Inferior parietal cortex (tissue), 1 donor: ENCODE measurements at regions not wholly inside any gene's neighbourhood (a gene's known extent, or its start where the extent isn't known, plus 50 kb on each side); places are given as distances from the start of the nearest gene placed in this dataset.
"Not testable (repeated sequence)": the region's sequence is repeated elsewhere in the genome, so short reads cannot be mapped to it uniquely, and the experiment has no call there.

Source experiments
- DNase-seq: peaks from one replicate; pipeline ENCODE4 v3.0.0-alpha.2; 2016; ENCODE audit errors: extremely low spot score

- DNase-seq, result no peak
Observed at GRCh38 chr5:92041206-92041605, 658.1 kb upstream of the ARRDC3 start.

- not testable (repeated sequence) for DNase-seq
Observed at GRCh38 chr5:92029792-92030191, 646.7 kb upstream of the ARRDC3 start.

GRCh38 chr5:92023555-92023954 is 640.4 kb upstream of the ARRDC3 start:
- no peak for DNase-seq

GRCh38 chr5:92023141-92023471 is 640.0 kb upstream of the ARRDC3 start:
- no peak for DNase-seq

GRCh38 chr5:92022415-92023140 is 639.5 kb upstream of the ARRDC3 start:
- DNase-seq, result no peak

- no peak for DNase-seq
Observed at GRCh38 chr5:92019376-92019990, 636.4 kb upstream of the ARRDC3 start.

- DNase-seq, result no peak
Observed at GRCh38 chr5:92017776-92018175, 634.7 kb upstream of the ARRDC3 start.

- not testable (repeated sequence) for DNase-seq
Observed at GRCh38 chr5:92011845-92012244, 628.7 kb upstream of the ARRDC3 start.

- DNase-seq, result no peak
Observed at GRCh38 chr5:92003806-92004205, 620.7 kb upstream of the ARRDC3 start.

GRCh38 chr5:92002721-92003274 is 619.7 kb upstream of the ARRDC3 start:
- no peak for DNase-seq

- DNase-seq, result no peak
Observed at GRCh38 chr5:91998774-91999173, 615.7 kb upstream of the ARRDC3 start.

- no peak for DNase-seq
Observed at GRCh38 chr5:91983869-91984268, 600.8 kb upstream of the ARRDC3 start.

- DNase-seq, result no peak
Observed at GRCh38 chr5:91978221-91978882, 595.2 kb upstream of the ARRDC3 start.

GRCh38 chr5:91977579-91977978 is 594.5 kb upstream of the ARRDC3 start:
- no peak for DNase-seq

GRCh38 chr5:91976451-91976850 is 593.3 kb upstream of the ARRDC3 start:
- DNase-seq, result no peak

GRCh38 chr5:91963166-91963565 is 580.0 kb upstream of the ARRDC3 start:
- DNase-seq, result no peak

- DNase-seq, result no peak
Observed at GRCh38 chr5:91957666-91958065, 574.5 kb upstream of the ARRDC3 start.

- no peak for DNase-seq
Observed at GRCh38 chr5:91956738-91957137, 573.6 kb upstream of the ARRDC3 start.

GRCh38 chr5:91955610-91956009 is 572.5 kb upstream of the ARRDC3 start:
- DNase-seq, result no peak

GRCh38 chr5:91954136-91954535 is 571.0 kb upstream of the ARRDC3 start:
- DNase-seq, result no peak

GRCh38 chr5:91950328-91950727 is 567.2 kb upstream of the ARRDC3 start:
- no peak for DNase-seq

GRCh38 chr5:91946870-91947269 is 563.8 kb upstream of the ARRDC3 start:
- DNase-seq, result no peak

- no peak for DNase-seq
Observed at GRCh38 chr5:91941588-91941987, 558.5 kb upstream of the ARRDC3 start.
